AG09309 (cell line): ENCODE measurements at regions not wholly inside any gene's neighbourhood (a gene's known extent, or its start where the extent isn't known, plus 50 kb on each side); places are given as distances from the start of the nearest gene placed in this dataset.

ENCODE experiments used
- DNase-seq: peaks from one replicate; pipeline ENCODE4 v3.0.0-alpha.2; 2010; ENCODE audit warnings: low read depth
- H3K4me3 ChIP-seq: 2 replicates; pipeline ENCODE4 v1.5.1; 2011; ENCODE audit warnings: mild to moderate bottlenecking, low read depth, low read length, moderate library complexity; ENCODE audit not compliant: control insufficient read depth
- TF ChIP-seq, protein P1 (sequence below): IDR thresholded peaks from 2 replicates; pipeline ENCODE4 v1.5.1; 2011; ENCODE audit warnings: mild to moderate bottlenecking, low read depth, low read length, inconsistent platforms; ENCODE audit not compliant: insufficient read depth, control insufficient read depth; ENCODE audit errors: missing control alignments

DNA sequence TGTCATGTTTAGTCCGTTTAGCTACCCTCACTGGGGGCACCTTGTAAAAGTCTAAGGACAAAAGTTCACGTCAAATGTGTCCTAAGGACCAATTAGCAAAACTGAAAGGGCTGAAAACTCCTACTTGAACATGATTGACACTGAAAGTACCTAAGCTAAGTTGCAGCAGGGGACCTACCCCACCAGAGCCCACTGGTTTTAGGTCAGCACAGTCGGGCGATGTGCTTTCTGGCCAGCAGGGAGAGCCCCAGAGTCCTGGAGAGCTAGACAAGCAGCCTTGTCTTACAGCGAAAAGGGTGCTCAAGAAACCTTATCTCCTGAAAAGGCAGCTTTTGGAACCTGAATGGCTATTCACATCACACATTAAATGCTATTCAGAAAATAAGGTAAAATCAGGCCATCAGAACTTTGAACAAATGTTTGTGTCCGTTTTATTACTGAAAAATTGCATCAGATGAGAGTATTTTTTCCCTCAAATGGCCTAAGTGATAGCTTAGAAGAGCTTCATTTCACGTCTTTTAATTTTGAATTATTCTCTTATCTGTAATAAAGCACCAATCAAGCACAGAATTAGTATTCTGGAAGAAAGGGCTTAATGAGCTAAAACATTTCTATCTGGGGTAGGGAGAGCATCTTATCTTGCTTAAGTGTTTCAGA, 52.2 kb upstream of the MKI67 start:
- DNase-seq, result no peak
- H3K4me3 ChIP-seq, result no peak overlapping the region
- TF ChIP-seq, protein P1, sequence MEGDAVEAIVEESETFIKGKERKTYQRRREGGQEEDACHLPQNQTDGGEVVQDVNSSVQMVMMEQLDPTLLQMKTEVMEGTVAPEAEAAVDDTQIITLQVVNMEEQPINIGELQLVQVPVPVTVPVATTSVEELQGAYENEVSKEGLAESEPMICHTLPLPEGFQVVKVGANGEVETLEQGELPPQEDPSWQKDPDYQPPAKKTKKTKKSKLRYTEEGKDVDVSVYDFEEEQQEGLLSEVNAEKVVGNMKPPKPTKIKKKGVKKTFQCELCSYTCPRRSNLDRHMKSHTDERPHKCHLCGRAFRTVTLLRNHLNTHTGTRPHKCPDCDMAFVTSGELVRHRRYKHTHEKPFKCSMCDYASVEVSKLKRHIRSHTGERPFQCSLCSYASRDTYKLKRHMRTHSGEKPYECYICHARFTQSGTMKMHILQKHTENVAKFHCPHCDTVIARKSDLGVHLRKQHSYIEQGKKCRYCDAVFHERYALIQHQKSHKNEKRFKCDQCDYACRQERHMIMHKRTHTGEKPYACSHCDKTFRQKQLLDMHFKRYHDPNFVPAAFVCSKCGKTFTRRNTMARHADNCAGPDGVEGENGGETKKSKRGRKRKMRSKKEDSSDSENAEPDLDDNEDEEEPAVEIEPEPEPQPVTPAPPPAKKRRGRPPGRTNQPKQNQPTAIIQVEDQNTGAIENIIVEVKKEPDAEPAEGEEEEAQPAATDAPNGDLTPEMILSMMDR, result peak; percentile 48

DNA sequence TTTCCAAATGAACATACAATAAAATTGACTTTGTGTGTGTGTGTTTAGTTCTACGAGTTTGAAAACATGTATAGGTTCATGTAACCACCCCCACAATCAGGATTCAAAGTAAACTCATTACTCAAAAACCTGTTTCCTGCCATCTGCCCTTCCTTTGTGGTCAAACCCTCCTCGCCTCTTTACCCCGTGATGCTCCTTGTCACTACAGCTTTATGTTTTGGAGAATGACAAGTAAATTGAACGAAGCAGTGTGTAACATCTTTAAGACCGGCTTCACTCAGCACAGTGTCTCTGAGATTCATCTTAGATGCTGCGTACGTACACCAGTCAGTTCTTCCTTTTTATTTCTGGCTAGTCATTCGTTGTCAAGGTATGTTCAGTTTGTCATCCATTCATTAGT, 54.6 kb upstream of the MKI67 start:
- H3K4me3 ChIP-seq, result no peak overlapping the region
- no peak for DNase-seq

DNA sequence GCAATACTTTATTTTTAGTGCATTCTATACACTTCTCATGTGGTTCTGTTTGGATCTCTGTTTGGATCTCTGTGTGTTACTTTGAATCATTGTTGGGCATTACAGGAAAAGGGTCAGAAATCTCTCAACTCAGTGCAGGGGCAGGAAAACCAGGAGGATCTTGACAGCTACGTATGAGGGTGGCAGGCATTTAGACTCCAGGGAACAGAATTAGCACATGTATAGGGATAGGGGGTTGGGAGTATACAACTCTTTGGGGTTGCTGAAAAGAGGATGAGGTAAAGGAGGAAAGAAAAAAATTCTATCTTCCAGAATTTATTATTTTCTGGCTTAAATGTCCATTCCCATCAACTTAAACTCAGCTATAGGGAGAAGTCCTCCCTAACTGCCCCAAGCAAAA, 59.4 kb upstream of the MKI67 start:
- no peak for DNase-seq
- no peak overlapping the region for H3K4me3 ChIP-seq
- TF ChIP-seq, protein P1, result no peak

More for the DNA sequence above, 54.6 kb upstream of the MKI67 start:
- TF ChIP-seq, protein P1, result no peak

DNA sequence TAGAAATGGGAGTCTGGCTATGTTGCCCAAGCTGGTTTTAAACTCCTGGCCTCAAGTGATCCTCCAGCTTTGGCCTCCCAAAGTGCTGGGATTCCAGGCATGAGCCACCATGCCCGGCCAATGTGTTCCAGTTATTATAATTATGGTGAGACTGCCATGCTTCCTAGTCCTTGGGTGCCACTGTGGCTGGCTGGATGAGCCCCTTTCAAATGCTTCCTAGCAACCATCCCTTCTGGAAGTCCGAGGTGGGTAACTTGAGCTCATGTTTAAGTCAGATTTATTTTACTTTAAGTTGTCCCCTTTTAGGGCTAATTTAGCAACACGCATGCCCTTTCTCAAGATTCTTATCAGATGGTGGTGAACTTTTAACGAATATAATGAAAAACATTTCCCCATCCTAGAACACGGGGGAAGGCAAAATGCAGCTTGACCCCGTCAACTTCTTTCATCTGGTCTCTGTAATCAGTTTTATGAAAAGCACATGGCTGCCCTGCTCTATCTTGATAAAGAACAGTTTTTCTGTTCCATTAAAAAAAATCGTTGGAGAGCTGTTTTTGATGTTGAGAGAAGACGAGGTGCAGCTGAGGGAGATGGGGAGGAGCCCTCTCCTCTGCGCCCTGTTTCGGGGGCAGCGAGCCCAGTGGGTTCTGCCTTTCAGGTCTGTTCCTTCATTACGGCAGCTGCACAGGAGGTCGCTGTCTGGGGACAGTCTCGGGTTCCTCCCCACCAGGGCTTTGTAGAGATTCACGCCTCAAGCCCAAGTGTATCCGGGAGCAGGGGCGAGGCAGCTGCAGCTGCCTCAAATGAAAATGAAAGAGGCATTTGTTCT, 61.0 kb upstream of the MKI67 start:
- TF ChIP-seq, protein P1, result no peak
- no peak for DNase-seq
- no peak overlapping the region for H3K4me3 ChIP-seq

DNA sequence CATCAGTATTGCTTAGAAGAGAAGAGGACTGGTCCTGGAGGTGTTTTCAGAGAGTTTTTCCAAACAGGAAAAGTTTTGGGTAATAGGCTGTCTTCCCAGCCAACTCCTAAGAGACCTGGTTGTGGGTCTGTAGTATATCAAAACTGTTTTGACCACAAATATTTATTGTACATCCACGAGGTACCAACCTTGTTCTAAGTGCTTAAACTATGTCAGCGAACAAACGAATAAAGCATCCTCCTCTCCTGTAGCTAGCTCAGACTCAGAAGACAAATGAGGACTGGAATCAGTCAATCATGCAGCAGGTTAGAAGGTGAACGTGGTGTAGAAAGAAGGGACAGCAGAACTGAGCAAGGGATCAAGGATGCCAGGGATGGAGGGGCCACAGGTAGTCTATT, 61.6 kb upstream of the MKI67 start:
- DNase-seq, result no peak
- TF ChIP-seq, protein P1, result no peak
- no peak overlapping the region for H3K4me3 ChIP-seq

DNA sequence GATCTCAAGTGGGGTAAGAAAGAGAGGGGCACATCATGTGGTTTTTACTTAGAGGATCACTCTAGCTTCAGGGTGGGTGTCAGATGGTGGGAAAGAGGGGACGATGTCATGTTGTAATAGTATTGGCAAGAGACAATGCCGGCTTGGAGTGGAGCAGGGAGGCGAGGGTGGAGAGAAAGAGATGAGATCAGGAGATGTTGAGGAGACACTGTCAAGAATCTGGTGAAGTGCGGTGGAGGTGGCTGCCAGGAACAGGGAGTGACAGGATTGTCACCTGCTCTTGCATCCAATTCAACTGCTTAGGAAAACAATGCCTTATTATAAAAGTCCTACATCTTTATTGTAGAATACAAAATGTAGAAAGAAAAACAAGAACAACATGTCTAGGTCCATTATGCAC, 63.0 kb upstream of the MKI67 start:
- no peak for DNase-seq
- no peak overlapping the region for H3K4me3 ChIP-seq
- TF ChIP-seq, protein P1, result no peak
